ENCODE measurements at regions not wholly inside any gene's neighbourhood (a gene's known extent, or its start where the extent isn't known, plus 50 kb on each side); places are given as distances from the start of the nearest gene placed in this dataset.

DNA sequence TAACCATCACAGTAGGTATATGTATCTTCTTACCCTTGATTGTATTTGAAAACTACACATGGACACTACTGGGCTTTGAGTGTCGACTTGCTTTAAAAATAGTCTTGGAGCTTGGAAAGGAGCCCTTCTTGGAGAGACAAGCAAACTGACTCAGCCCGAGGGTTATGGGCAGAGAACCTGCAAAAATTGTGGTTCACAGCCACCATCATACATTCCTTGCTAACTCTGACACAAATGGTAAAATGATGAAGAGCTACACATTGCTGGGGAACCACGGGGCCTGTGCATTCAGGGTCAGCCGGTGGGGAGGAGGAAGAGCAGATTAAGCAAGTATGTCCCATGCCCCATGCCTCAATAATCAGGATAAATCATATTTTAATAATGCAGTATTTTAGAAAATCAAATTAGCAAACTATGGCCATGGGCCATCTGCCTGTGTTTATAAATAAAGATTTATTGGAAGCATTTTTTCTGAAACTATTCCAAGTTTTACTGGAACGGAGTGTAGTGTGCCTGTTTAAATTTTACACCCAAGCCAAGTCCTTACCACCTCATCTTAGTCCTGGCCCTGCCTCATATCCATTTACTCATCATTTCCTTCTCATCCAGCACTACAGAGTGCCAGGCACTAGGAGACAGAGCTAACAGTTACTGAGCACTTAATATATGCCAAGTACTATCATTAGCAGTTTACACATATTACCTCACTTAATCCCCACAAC is 195.7 kb downstream of the PALM2AKAP2 start:
- Mint-ChIP-seq H3K9me3 (no peaks in the 10 kb centered on the region), H3K36me3 (ENCODE audit: low read depth) (no peaks in the 10 kb centered on the region), H3K4me1 (peaks cover 6% of the 10 kb centered on the region), H3K27ac (peak overlapping the region; percentile 7), H3K4me3 (no peak overlapping the region), H3K27me3 (ENCODE audit: low read depth, poor library complexity) (no peaks in the 10 kb centered on the region)
- TF ChIP-seq, protein P1, sequence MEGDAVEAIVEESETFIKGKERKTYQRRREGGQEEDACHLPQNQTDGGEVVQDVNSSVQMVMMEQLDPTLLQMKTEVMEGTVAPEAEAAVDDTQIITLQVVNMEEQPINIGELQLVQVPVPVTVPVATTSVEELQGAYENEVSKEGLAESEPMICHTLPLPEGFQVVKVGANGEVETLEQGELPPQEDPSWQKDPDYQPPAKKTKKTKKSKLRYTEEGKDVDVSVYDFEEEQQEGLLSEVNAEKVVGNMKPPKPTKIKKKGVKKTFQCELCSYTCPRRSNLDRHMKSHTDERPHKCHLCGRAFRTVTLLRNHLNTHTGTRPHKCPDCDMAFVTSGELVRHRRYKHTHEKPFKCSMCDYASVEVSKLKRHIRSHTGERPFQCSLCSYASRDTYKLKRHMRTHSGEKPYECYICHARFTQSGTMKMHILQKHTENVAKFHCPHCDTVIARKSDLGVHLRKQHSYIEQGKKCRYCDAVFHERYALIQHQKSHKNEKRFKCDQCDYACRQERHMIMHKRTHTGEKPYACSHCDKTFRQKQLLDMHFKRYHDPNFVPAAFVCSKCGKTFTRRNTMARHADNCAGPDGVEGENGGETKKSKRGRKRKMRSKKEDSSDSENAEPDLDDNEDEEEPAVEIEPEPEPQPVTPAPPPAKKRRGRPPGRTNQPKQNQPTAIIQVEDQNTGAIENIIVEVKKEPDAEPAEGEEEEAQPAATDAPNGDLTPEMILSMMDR (IDR thresholded peaks at IDR 0.05) = no peak
- DNase-seq = no peak

DNA sequence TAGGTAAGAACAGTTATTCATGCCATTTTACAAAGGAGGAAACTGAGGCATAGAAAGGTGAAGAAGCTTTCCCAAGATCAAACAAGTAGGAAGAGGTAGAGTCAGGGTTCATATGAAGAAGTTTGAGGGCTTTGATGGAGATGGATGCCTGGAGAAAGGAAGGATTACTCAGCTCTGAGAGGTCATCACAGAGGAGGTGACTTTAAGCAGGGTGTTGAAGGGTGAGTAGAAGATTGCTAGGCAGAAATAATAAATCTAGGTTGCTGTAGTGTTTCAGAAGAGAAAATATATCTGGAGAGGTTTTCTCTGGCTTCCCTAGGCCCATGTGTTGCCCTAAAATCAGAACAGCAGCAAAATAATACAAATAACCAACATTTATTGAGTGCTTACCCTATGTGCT is 196.3 kb downstream of the PALM2AKAP2 start:
- TF ChIP-seq, protein P1 (IDR thresholded peaks at IDR 0.05) = no peak
- H3K4me1 Mint-ChIP-seq = peaks cover 6% of the 10 kb centered on the region
- H3K36me3 Mint-ChIP-seq (ENCODE audit: low read depth) = peaks cover 4% of the 10 kb centered on the region
- H3K27ac Mint-ChIP-seq = no peak overlapping the region
- H3K4me3 Mint-ChIP-seq = no peak overlapping the region
- peaks cover 4% of the 10 kb centered on the region for H3K9me3 Mint-ChIP-seq
- DNase-seq = no peak
- no peaks in the 10 kb centered on the region for H3K27me3 Mint-ChIP-seq (ENCODE audit: low read depth, poor library complexity)

DNA sequence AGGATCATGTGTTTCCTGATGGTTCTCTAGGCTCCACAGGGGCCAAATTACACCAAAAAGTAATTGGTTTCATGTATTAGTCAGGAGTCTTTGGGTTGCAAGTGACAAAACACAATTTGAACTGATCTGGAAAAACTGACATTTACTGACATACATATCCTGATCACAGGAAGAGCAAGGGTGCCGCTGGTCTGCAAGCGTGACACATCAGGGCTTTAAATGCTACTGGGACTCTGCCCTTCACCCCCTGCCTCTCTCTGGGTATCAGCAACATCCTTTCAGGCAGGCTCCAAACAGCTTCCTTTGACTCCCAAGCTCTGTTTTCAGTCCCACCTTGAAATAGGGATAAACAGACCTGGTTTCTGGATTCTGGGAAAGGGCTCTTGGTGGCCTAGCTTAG is 197.5 kb downstream of the PALM2AKAP2 start:
- TF ChIP-seq, protein P1 (IDR thresholded peaks at IDR 0.05) = no peak
- no peak for DNase-seq
- H3K9me3 Mint-ChIP-seq = peaks cover 12% of the 10 kb centered on the region
- no peak overlapping the region for H3K27ac Mint-ChIP-seq
- no peaks in the 10 kb centered on the region for H3K27me3 Mint-ChIP-seq (ENCODE audit: low read depth, poor library complexity)
- no peaks in the 10 kb centered on the region for H3K4me1 Mint-ChIP-seq
- H3K4me3 Mint-ChIP-seq = no peak overlapping the region
- peaks cover 13% of the 10 kb centered on the region for H3K36me3 Mint-ChIP-seq (ENCODE audit: low read depth)

DNA sequence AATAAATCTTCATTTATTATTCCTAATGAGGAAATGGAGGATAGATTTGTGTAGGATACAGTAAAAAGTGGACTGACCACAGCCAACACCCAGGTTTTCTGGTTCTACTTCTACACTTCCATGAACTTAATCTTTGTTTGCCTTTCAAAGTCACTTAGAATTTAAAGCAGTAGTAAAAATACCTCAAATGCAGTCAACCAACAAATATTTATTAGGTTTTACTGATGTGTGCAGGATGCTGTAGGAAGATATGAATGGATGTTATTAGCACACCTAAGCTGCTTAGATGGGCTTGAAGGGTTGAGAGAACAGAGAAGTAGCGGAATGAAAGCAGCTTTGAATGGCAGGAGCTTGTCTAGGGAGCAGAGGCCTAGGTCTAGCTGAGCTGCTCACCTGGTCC is 201.1 kb downstream of the PALM2AKAP2 start:
- H3K4me1 Mint-ChIP-seq = no peaks in the 10 kb centered on the region
- TF ChIP-seq, protein P1 (IDR thresholded peaks at IDR 0.05) = no peak
- H3K27ac Mint-ChIP-seq = no peak overlapping the region
- DNase-seq = no peak
- no peak overlapping the region for H3K4me3 Mint-ChIP-seq
- H3K9me3 Mint-ChIP-seq = peaks cover 12% of the 10 kb centered on the region
- no peaks in the 10 kb centered on the region for H3K27me3 Mint-ChIP-seq (ENCODE audit: low read depth, poor library complexity)
- peaks cover 17% of the 10 kb centered on the region for H3K36me3 Mint-ChIP-seq (ENCODE audit: low read depth)

DNA sequence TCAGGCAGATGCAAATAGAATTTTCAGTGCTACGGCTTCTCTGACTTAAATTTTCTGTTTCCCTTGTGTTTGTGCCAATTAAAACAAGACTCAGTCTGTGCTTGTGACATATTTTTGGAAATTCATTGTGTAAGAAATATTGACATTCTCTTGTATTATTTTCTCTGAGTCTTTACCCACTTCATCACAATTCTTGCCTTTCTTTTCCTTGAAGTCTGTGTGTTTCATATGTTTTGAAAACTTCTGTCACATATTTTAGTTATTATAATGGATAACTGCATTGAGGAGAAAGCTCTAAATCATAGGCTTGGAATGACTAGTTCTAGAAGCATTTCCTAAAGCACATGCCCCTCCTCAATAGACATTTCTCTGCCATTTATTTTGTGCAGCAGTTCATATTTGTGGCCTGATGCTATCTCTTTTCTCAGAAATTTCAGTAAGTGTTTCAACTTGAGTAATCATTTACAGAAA is 206.6 kb downstream of the PALM2AKAP2 start:
- DNase-seq = no peak
- no peak overlapping the region for H3K4me3 Mint-ChIP-seq

More for the DNA sequence above, 206.6 kb downstream of the PALM2AKAP2 start:
- peaks cover 33% of the 10 kb centered on the region for H3K9me3 Mint-ChIP-seq
- peaks cover 53% of the 10 kb centered on the region for H3K36me3 Mint-ChIP-seq (ENCODE audit: low read depth)
- no peak overlapping the region for H3K27ac Mint-ChIP-seq
- H3K27me3 Mint-ChIP-seq (ENCODE audit: low read depth, poor library complexity) = no peaks in the 10 kb centered on the region
- no peaks in the 10 kb centered on the region for H3K4me1 Mint-ChIP-seq
- TF ChIP-seq, protein P1 (IDR thresholded peaks at IDR 0.05) = no peak
